Activated CD4-positive, alpha-beta T cell treated with anti-CD3 and anti-CD28 coated beads, Interleukin-2, amount 50 U/mL, for 4 hours (primary cell): ENCODE measurements at regions not wholly inside any gene's neighbourhood (a gene's known extent, or its start where the extent isn't known, plus 50 kb on each side); places are given as distances from the start of the nearest gene placed in this dataset.
"Not testable (repeated sequence)": the region's sequence is repeated elsewhere in the genome, so short reads cannot be mapped to it uniquely, and the experiment has no call there.

Source experiments
- DNase-seq, 2 experiments: peaks; one replicate each; pipeline ENCODE4 v3.0.0-alpha.2; 2020

GRCh38 chr7:112981966-112982365 is 104.7 kb downstream of the GPR85 start:
- no peak for DNase-seq

- DNase-seq: not testable (repeated sequence)
These were observed 107.6 kb downstream of the GPR85 start for GRCh38 chr7:112979055-112979454.

- not testable (repeated sequence) for DNase-seq
These were observed 109.2 kb downstream of the GPR85 start for GRCh38 chr7:112977244-112977955.

- DNase-seq: no peak
These were observed 115.9 kb downstream of the GPR85 start for GRCh38 chr7:112970771-112971170.

- DNase-seq: no peak
These were observed 116.7 kb downstream of the GPR85 start for GRCh38 chr7:112969946-112970345.

GRCh38 chr7:112965506-112965905 is 121.1 kb downstream of the GPR85 start:
- DNase-seq: no peak

GRCh38 chr7:112963634-112964033 is 123.0 kb downstream of the GPR85 start:
- DNase-seq: no peak

- DNase-seq: no peak
These were observed 123.8 kb downstream of the GPR85 start for GRCh38 chr7:112962815-112963214.

- no peak for DNase-seq
These were observed 127.4 kb downstream of the GPR85 start for GRCh38 chr7:112959276-112959675.

- no peak for DNase-seq
These were observed 127.9 kb downstream of the GPR85 start for GRCh38 chr7:112958775-112959174.

GRCh38 chr7:112957901-112958300 is 128.7 kb downstream of the GPR85 start:
- DNase-seq: no peak

- not testable (repeated sequence) for DNase-seq
These were observed 133.6 kb downstream of the GPR85 start for GRCh38 chr7:112953031-112953430.

GRCh38 chr7:112951070-112951469 is 135.6 kb downstream of the GPR85 start:
- DNase-seq: no peak

GRCh38 chr7:112949682-112950081 is 136.9 kb downstream of the GPR85 start:
- DNase-seq: not testable (repeated sequence)

GRCh38 chr7:112946350-112946749 is 140.3 kb downstream of the GPR85 start:
- no peak for DNase-seq

- DNase-seq: no peak
These were observed 141.6 kb downstream of the GPR85 start for GRCh38 chr7:112945046-112945445.

- no peak for DNase-seq
These were observed 143.6 kb downstream of the GPR85 start for GRCh38 chr7:112942981-112943380.

- DNase-seq: not testable (repeated sequence)
These were observed 144.5 kb downstream of the GPR85 start for GRCh38 chr7:112942125-112942524.

GRCh38 chr7:112940314-112940732 is 146.3 kb downstream of the GPR85 start:
- no peak for DNase-seq

GRCh38 chr7:112939574-112940313 is 146.9 kb downstream of the GPR85 start:
- DNase-seq: peak; percentile 99 to 100

- DNase-seq: peak; percentile 10
These were observed 147.6 kb downstream of the GPR85 start for GRCh38 chr7:112938863-112939573.

GRCh38 chr7:112937651-112938415 is 147.6 kb upstream of the TMEM168 start:
- no peak for DNase-seq

- no peak for DNase-seq
These were observed 143.4 kb upstream of the TMEM168 start for GRCh38 chr7:112933598-112933997.
